H54 (cell line): ENCODE measurements at regions not wholly inside any gene's neighbourhood (a gene's known extent, or its start where the extent isn't known, plus 50 kb on each side); places are given as distances from the start of the nearest gene placed in this dataset.

Experiments
- DNase-seq: peaks from one replicate; pipeline ENCODE4 v3.0.0; 2011; ENCODE audit warnings: low spot score, mixed read lengths; ENCODE audit not compliant: insufficient read length
- FAIRE-seq: peaks from 3 replicates; lab custom pipeline; 2011; peaks lifted over from hg19 to GRCh38; lab: Jason Lieb, UNC
- POLR2A ChIP-seq: IDR thresholded peaks from 2 replicates; pipeline ENCODE4 v1.6.1; 2011; ENCODE audit warnings: low read depth, mild to moderate bottlenecking, low read length

GRCh38 chr9:3578786-3579185, 53.0 kb upstream of the RFX3 start:
- FAIRE-seq (peak; percentile 62), DNase-seq (peak; percentile 20)
- no peak for TF ChIP-seq POLR2A

- TF ChIP-seq POLR2A = no peak
- DNase-seq (no peak), FAIRE-seq (no peak)
Observed at GRCh38 chr9:3576328-3576727, 50.5 kb upstream of the RFX3 start.

- DNase-seq = no peak
- TF ChIP-seq POLR2A = no peak
- no peak for FAIRE-seq
Observed at GRCh38 chr9:3575821-3576220, 50.0 kb upstream of the RFX3 start.
